Ramos (cell line): ENCODE measurements at regions not wholly inside any gene's neighbourhood (a gene's known extent, or its start where the extent isn't known, plus 50 kb on each side); places are given as distances from the start of the nearest gene placed in this dataset.
"Not testable (repeated sequence)": the region's sequence is repeated elsewhere in the genome, so short reads cannot be mapped to it uniquely, and the experiment has no call there.

Experiments
- in situ Hi-C: fragments of 300-500 bp; cut with MboI; formaldehyde crosslinking; loops from one replicate; pipeline ENCODE4 v1.14.3; 2022; ENCODE audit warnings: low sequenced_read_pairs; ENCODE audit not compliant: unreplicated experiment

- in situ Hi-C loops = no loop called here
Measured at GRCh38 chr11:16554361-16554760, 184.1 kb upstream of the C11orf58 start.

- in situ Hi-C loops = no loop called here
Measured at GRCh38 chr11:16547879-16548278, 190.6 kb upstream of the C11orf58 start.

GRCh38 chr11:16543642-16544041, 187.3 kb upstream of the SOX6 start:
- in situ Hi-C loops = no loop called here

- in situ Hi-C loops = no loop called here
Measured at GRCh38 chr11:16542353-16542752, 186.0 kb upstream of the SOX6 start.

- in situ Hi-C loops = no loop called here
Measured at GRCh38 chr11:16536513-16536912, 180.2 kb upstream of the SOX6 start.

GRCh38 chr11:16528639-16529038, 172.3 kb upstream of the SOX6 start:
- in situ Hi-C loops = no loop called here

- in situ Hi-C loops = no loop called here
Measured at GRCh38 chr11:16527525-16528246, 171.3 kb upstream of the SOX6 start.

GRCh38 chr11:16526947-16527346, 170.6 kb upstream of the SOX6 start:
- in situ Hi-C loops = no loop called here

GRCh38 chr11:16520713-16521112, 164.4 kb upstream of the SOX6 start:
- in situ Hi-C loops = not testable (repeated sequence)

GRCh38 chr11:16512899-16513241, 156.5 kb upstream of the SOX6 start:
- in situ Hi-C loops = no loop called here

- in situ Hi-C loops = no loop called here
Measured at GRCh38 chr11:16512198-16512898, 156.0 kb upstream of the SOX6 start.

- in situ Hi-C loops = no loop called here
Measured at GRCh38 chr11:16511116-16512114, 155.1 kb upstream of the SOX6 start.

- in situ Hi-C loops = no loop called here
Measured at GRCh38 chr11:16505481-16505880, 149.1 kb upstream of the SOX6 start.

GRCh38 chr11:16503891-16504290, 147.5 kb upstream of the SOX6 start:
- in situ Hi-C loops = not testable (repeated sequence)

- in situ Hi-C loops = no loop called here
Measured at GRCh38 chr11:16494918-16495691, 138.8 kb upstream of the SOX6 start.

GRCh38 chr11:16484434-16484833, 128.1 kb upstream of the SOX6 start:
- in situ Hi-C loops = no loop called here

- in situ Hi-C loops = no loop called here
Measured at GRCh38 chr11:16474659-16475058, 118.3 kb upstream of the SOX6 start.

- in situ Hi-C loops = no loop called here
Measured at GRCh38 chr11:16469968-16470367, 113.6 kb upstream of the SOX6 start.

- in situ Hi-C loops = no loop called here
Measured at GRCh38 chr11:16468735-16469453, 112.5 kb upstream of the SOX6 start.
